ENCODE measurements at regions not wholly inside any gene's neighbourhood (a gene's known extent, or its start where the extent isn't known, plus 50 kb on each side); places are given as distances from the start of the nearest gene placed in this dataset.

DNA sequence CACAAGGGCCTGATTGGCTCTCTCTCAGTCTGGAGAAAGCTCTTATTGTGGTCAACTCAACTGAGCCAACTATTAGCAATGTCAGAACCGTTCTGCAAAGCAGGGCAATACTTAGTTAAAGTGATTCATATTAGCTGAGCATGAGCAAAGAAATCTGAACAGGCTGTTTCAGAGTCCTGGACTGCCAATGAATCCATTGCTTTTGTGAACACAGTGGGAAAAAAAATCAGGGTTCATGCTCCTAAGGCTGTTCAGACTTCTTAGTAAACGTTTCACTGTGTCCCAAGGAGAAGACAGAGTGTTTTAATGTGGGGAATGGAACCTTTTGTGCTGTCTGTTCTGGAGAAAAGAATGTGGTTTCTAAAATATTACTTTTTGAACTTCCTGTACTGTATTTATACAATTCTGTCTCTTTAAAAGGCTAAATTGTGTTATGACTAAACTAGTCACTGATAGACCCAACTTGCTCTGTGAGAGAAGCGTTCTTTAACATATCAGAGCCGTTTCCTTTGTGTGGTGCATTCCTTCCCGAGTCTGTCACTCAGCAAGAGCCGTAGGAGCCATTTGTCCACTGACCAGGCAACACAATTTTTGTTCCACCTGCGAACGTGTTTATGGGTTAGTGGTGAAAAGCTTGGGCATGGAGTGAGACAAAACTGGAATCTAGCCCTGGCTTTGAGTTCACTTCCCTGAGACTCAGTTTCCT lies 366.1 kb downstream of the FBXO8 start:
- DNase-seq (ENCODE audit: low read depth, low spot score) = no peak
- POLR2A ChIA-PET = no interaction called here
- CTCF ChIA-PET = no interaction called here
- TF ChIP-seq, protein P1, sequence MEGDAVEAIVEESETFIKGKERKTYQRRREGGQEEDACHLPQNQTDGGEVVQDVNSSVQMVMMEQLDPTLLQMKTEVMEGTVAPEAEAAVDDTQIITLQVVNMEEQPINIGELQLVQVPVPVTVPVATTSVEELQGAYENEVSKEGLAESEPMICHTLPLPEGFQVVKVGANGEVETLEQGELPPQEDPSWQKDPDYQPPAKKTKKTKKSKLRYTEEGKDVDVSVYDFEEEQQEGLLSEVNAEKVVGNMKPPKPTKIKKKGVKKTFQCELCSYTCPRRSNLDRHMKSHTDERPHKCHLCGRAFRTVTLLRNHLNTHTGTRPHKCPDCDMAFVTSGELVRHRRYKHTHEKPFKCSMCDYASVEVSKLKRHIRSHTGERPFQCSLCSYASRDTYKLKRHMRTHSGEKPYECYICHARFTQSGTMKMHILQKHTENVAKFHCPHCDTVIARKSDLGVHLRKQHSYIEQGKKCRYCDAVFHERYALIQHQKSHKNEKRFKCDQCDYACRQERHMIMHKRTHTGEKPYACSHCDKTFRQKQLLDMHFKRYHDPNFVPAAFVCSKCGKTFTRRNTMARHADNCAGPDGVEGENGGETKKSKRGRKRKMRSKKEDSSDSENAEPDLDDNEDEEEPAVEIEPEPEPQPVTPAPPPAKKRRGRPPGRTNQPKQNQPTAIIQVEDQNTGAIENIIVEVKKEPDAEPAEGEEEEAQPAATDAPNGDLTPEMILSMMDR (IDR thresholded peaks at IDR 0.05; ENCODE audit: insufficient read depth, low read length, missing control alignments) = no peak
- no peak overlapping the region for H3K4me3 ChIP-seq (ENCODE audit: low read depth, low read length)

DNA sequence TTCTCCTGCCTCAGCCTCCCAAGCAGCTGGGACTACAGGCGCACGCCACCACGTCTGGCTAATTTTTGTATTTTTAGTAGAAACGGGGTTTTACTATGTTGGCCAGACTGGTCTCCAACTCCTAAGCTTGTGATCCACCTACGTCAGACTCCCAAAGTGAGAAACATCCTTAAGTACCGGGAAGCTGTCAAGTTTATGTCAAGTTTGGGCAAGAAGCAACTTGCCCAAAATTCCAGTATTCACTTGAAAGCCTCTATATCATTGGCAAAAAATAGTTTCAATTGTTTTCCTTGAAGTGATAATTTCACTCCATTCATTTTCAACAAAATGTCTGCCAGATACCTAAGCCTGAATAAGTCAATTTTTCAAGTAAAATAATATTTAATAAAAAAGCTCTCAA lies 370.0 kb downstream of the FBXO8 start:
- ChIA-PET CTCF (no interaction called here), POLR2A (no interaction called here)
- no peak overlapping the region for H3K4me3 ChIP-seq (ENCODE audit: low read depth, low read length)
- DNase-seq (ENCODE audit: low read depth, low spot score) = no peak
- TF ChIP-seq, protein P1 (IDR thresholded peaks at IDR 0.05; ENCODE audit: insufficient read depth, low read length, missing control alignments) = no peak

DNA sequence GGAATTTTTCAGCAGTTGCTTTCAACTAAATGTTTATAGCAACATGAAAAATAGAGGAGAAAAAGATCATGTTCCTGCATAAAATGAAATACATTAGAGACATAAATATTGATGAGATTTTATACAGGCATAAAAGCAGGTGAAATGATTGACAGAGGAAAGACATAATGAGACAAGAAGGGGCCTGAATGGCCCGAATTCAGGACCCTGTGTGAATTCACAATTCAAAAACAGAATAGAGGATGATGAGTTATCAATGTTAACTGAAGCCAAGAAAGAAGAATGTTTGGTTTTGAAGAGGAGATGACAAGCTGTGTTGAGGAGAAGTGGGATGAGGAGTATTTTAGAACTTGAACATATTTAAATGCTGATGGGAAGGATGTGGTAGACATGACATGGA lies 371.1 kb downstream of the FBXO8 start:
- POLR2A ChIA-PET = no interaction called here
- H3K4me3 ChIP-seq (ENCODE audit: low read depth, low read length) = no peak overlapping the region
- no peak for DNase-seq (ENCODE audit: low read depth, low spot score)
- TF ChIP-seq, protein P1 (IDR thresholded peaks at IDR 0.05; ENCODE audit: insufficient read depth, low read length, missing control alignments) = no peak
- CTCF ChIA-PET = no interaction called here

DNA sequence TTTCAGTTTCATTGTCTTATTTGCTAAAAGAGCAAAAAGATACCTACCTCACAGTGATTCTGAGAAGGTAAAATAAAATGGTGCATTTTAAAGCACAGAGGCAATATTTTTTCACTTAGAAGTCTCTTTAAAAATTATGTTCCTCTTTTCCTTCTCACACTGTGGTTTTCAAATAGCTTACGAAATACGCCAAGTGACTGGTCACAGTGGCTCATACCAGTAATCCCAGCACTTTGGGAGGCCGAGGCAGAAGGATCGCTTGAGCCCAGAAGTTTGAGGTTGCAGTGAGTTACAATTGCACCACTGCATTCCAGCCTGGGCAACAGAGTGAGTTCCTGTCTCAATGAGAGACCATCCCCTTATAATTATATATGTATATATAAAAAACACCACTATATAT lies 372.6 kb downstream of the FBXO8 start:
- POLR2A ChIA-PET = no interaction called here

DNA sequence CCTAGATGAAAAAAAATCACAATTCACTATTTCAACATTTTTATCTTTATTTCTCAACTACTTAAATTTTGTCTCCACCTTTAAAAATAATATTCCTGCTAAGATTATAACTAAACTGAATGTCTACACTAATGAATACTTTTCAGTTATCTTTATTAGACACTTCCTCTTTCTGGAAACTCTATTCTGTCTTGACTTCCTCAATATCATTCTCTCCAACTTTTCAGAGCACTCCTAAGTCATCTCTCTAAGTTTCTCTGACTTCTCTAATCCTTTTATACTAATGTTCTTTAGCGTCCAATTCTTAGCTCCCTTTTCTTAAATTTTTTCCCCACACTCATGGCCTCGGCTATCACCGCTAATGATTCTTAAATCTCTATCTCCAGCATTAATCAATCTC lies 374.2 kb downstream of the FBXO8 start:
- DNase-seq (ENCODE audit: low read depth, low spot score) = no peak
- H3K4me3 ChIP-seq (ENCODE audit: low read depth, low read length) = no peak overlapping the region
- TF ChIP-seq, protein P1 (IDR thresholded peaks at IDR 0.05; ENCODE audit: insufficient read depth, low read length, missing control alignments) = no peak
- ChIA-PET CTCF (no interaction called here), POLR2A (no interaction called here)

More for the DNA sequence above, 372.6 kb downstream of the FBXO8 start:
- DNase-seq (ENCODE audit: low read depth, low spot score) = no peak
- TF ChIP-seq, protein P1 (IDR thresholded peaks at IDR 0.05; ENCODE audit: insufficient read depth, low read length, missing control alignments) = no peak
- no peak overlapping the region for H3K4me3 ChIP-seq (ENCODE audit: low read depth, low read length)
- CTCF ChIA-PET = no interaction called here

DNA sequence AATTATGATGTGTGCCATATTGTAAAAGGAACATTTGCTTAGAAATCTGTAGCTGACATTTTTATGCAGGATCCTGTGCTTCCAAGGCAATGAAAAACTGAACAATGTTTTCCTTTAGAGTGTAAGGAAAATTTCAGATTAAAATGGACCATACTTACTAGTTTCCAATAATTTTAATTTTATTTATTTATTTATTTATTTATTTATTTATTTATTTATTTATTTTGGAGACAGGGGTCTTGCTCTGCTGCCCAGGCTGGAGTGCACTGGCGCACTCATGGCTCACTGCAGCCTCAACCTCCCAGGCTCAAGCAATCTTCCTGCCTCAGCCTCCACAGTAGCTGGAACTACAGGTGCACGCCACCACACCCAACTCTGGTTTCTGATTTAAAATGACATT lies 369.8 kb upstream of the HAND2 start:
- POLR2A ChIA-PET = no interaction called here
- no peak for DNase-seq (ENCODE audit: low read depth, low spot score)
- TF ChIP-seq, protein P1 (IDR thresholded peaks at IDR 0.05; ENCODE audit: insufficient read depth, low read length, missing control alignments) = no peak
- no peak overlapping the region for H3K4me3 ChIP-seq (ENCODE audit: low read depth, low read length)
- CTCF ChIA-PET = no interaction called here

Data from AG04449 (cell line).